ENCODE measurements at regions not wholly inside any gene's neighbourhood (a gene's known extent, or its start where the extent isn't known, plus 50 kb on each side); places are given as distances from the start of the nearest gene placed in this dataset.

- ATAC-seq: no peak
- TF ChIP-seq ARNTL (CRISPR knock-in tag; IDR thresholded peaks at IDR 0.05; ENCODE audit: borderline replicate concordance, low read depth) (no peak), ZNF565 (CRISPR knock-in tag; conservative IDR thresholded peaks at IDR 0.05; ENCODE audit: low read depth) (no peak), CREB5 (CRISPR knock-in tag; IDR thresholded peaks at IDR 0.05; ENCODE audit: low read depth) (no peak)
Measured at GRCh38 chr11:109668973-109669634, 247.1 kb downstream of the C11orf87 start.

GRCh38 chr11:109677231-109677630 lies 255.2 kb downstream of the C11orf87 start:
- no peak for TF ChIP-seq PATZ1 (CRISPR knock-in tag; IDR thresholded peaks at IDR 0.05; ENCODE audit: borderline replicate concordance)
- peak; percentile 80 for TF ChIP-seq ZC3H10 (CRISPR knock-in tag; IDR thresholded peaks at IDR 0.05)
- TF ChIP-seq GLIS3 (CRISPR knock-in tag; IDR thresholded peaks at IDR 0.05): no peak
- peak; percentile 79; the same call in 1 of the 2 replicates for TF ChIP-seq CREB5 (CRISPR knock-in tag; IDR thresholded peaks at IDR 0.05; ENCODE audit: low read depth)
- no peak for TF ChIP-seq BACH2 (CRISPR knock-in tag; IDR thresholded peaks at IDR 0.05; ENCODE audit: borderline replicate concordance)
- TF ChIP-seq RARB (CRISPR knock-in tag; IDR thresholded peaks at IDR 0.05): no peak
- TF ChIP-seq ARNTL (CRISPR knock-in tag; IDR thresholded peaks at IDR 0.05; ENCODE audit: borderline replicate concordance, low read depth): no peak
- peak; percentile 61 for TF ChIP-seq TCF4 (CRISPR knock-in tag; IDR thresholded peaks at IDR 0.05; ENCODE audit: borderline replicate concordance)
- TF ChIP-seq SNAI2 (CRISPR knock-in tag; IDR thresholded peaks at IDR 0.05): peak; percentile 21; the same call in 1 of the 2 replicates
- no peak for TF ChIP-seq ZNF565 (CRISPR knock-in tag; conservative IDR thresholded peaks at IDR 0.05; ENCODE audit: low read depth)
- no peak for TF ChIP-seq PPARA (CRISPR knock-in tag; IDR thresholded peaks at IDR 0.05; ENCODE audit: borderline replicate concordance)
- no peak for TF ChIP-seq OSR1 (CRISPR knock-in tag; IDR thresholded peaks at IDR 0.05)
- TF ChIP-seq ISL1 (CRISPR knock-in tag; IDR thresholded peaks at IDR 0.05): peak; percentile 91
- TF ChIP-seq ZNF8 (CRISPR knock-in tag; IDR thresholded peaks at IDR 0.05): no peak
- TF ChIP-seq ZFP3 (CRISPR knock-in tag; IDR thresholded peaks at IDR 0.05): no peak
- no peak for TF ChIP-seq ZNF70 (CRISPR knock-in tag; IDR thresholded peaks at IDR 0.05)
- TF ChIP-seq POU6F1 (CRISPR knock-in tag; IDR thresholded peaks at IDR 0.05; ENCODE audit: borderline replicate concordance, low read depth): no peak
- TF ChIP-seq CSDC2 (CRISPR knock-in tag; IDR thresholded peaks at IDR 0.05): no peak
- TF ChIP-seq TOX (CRISPR knock-in tag; IDR thresholded peaks at IDR 0.05; ENCODE audit: borderline replicate concordance): no peak
- TF ChIP-seq ESRRG (CRISPR knock-in tag; IDR thresholded peaks at IDR 0.05): 0 out of 2 replicates have a peak, but pooled peaks have one; percentile 61
- TF ChIP-seq TSHZ2 (CRISPR knock-in tag; IDR thresholded peaks at IDR 0.05): 0 out of 2 replicates have a peak, but pooled peaks have one; percentile 24
- no peak for TF ChIP-seq ZFP30 (CRISPR knock-in tag; IDR thresholded peaks at IDR 0.05)
- TF ChIP-seq CSRNP3 (CRISPR knock-in tag; IDR thresholded peaks at IDR 0.05): 0 out of 2 replicates have a peak, but pooled peaks have one; percentile 52
- ATAC-seq: peak; percentile 37; the same call in 1 of the 3 replicates

All from SK-N-SH treated with all-trans-retinoic acid at 6 μM for 48 hours (cell line).